ENCODE measurements at regions not wholly inside any gene's neighbourhood (a gene's known extent, or its start where the extent isn't known, plus 50 kb on each side); places are given as distances from the start of the nearest gene placed in this dataset.

DNA sequence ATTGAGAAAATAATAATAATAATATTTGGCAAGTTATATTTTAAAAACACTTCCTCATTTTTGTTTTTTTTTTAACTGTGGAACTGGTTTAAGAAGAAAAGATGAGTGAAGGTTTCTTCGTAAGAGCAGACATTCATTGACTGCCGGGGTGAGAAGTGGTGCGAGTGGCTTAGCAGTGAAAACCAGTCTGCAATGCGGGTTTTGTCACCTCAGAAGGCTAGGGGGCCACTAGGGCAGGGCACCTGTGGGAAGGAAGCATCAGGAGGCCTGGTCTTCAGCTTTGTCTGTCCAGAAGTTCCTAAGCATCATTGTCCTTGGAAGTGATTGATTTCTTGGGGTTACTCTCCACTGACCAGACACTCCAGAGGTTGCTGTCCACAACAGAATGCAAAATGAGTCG, 339.2 kb downstream of the ZNF326 start:
- Histone ChIP-seq H3K4me1 (ENCODE audit: control insufficient read depth in 1 of 2, insufficient read depth in 2 of 2, low read length in 2 of 2) (no peaks in the 10 kb centered on the region), H3K36me3 (ENCODE audit: control insufficient read depth in 1 of 2, insufficient read depth in 2 of 2, low read length in 2 of 2) (no peaks in the 10 kb centered on the region), H3K27me3 (ENCODE audit: insufficient read depth, low read length) (peaks cover 4% of the 10 kb centered on the region; the same call in 1 of the 2 replicates), H4K20me1 (ENCODE audit: insufficient read depth) (no peaks in the 10 kb centered on the region), H3K9me2 (ENCODE audit: insufficient read depth) (no peaks in the 10 kb centered on the region), H3K9me3 (ENCODE audit: control insufficient read depth in 1 of 2, insufficient read depth in 1 of 2, low read depth in 1 of 2, low read length in 2 of 2) (no peaks in the 10 kb centered on the region), H2AFZ (ENCODE audit: low read depth, low read length, poor library complexity, severe bottlenecking) (no peak overlapping the region), H3K27ac (ENCODE audit: low read depth, low read length) (no peak overlapping the region), H3K4me2 (ENCODE audit: low read length) (no peak overlapping the region), H3K4me3 (replicated peaks in 1 of 2; ENCODE audit: low read depth in 1 of 2, low read length in 2 of 2) (no peak overlapping the region), H3K79me2 (ENCODE audit: insufficient read depth, low read length) (no peaks in the 10 kb centered on the region), H3K9ac (ENCODE audit: low read length) (no peak overlapping the region)
- no peak for TF ChIP-seq ATF3 (IDR thresholded peaks at IDR 0.05)
- no peak for TF ChIP-seq EZH2 (IDR thresholded peaks at IDR 0.05)
- TF ChIP-seq ZNF274 (IDR thresholded peaks at IDR 0.05; ENCODE audit: low read depth, low read length): no peak
- TF ChIP-seq, protein P1, sequence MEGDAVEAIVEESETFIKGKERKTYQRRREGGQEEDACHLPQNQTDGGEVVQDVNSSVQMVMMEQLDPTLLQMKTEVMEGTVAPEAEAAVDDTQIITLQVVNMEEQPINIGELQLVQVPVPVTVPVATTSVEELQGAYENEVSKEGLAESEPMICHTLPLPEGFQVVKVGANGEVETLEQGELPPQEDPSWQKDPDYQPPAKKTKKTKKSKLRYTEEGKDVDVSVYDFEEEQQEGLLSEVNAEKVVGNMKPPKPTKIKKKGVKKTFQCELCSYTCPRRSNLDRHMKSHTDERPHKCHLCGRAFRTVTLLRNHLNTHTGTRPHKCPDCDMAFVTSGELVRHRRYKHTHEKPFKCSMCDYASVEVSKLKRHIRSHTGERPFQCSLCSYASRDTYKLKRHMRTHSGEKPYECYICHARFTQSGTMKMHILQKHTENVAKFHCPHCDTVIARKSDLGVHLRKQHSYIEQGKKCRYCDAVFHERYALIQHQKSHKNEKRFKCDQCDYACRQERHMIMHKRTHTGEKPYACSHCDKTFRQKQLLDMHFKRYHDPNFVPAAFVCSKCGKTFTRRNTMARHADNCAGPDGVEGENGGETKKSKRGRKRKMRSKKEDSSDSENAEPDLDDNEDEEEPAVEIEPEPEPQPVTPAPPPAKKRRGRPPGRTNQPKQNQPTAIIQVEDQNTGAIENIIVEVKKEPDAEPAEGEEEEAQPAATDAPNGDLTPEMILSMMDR (IDR thresholded peaks at IDR 0.05 in 2 of 3, conservative IDR thresholded peaks at IDR 0.05 in 1 of 3; ENCODE audit: borderline replicate concordance in 1 of 3, insufficient read depth in 1 of 3, low read depth in 2 of 3, low read length in 2 of 3): no peak
- TF ChIP-seq JUND (IDR thresholded peaks at IDR 0.05): no peak
- no peak for TF ChIP-seq ELF1 (IDR thresholded peaks at IDR 0.05; ENCODE audit: borderline replicate concordance, low read depth)
- no peak for TF ChIP-seq ZBTB33 (IDR thresholded peaks at IDR 0.05; ENCODE audit: extremely low read depth, insufficient replicate concordance, low read length)
- ChIA-PET POLR2A (no interaction called here), CTCF (no interaction called here), RAD21 (ENCODE audit: low non-redundant PET in 1 of 2, low total read pairs in 2 of 2, uncharacterized antibody in 2 of 2, unreplicated experiment in 2 of 2) (no interaction called here)
- intact Hi-C loops (cut with micrococcal nuclease): no loop called here
- ATAC-seq (no peak), DNase-seq (ENCODE audit: low read depth, low spot score) (no peak)
- BruUV-seq (replicated peaks): no TSS peak
